MCF 10A (cell line): ENCODE measurements at regions not wholly inside any gene's neighbourhood (a gene's known extent, or its start where the extent isn't known, plus 50 kb on each side); places are given as distances from the start of the nearest gene placed in this dataset.
A peak's percentile ranks its signal among the peaks of the same experiment; 100 is the strongest.

Experiments
- BruUV-seq: library from RNA; stranded (reverse); fragments of 400-500 nt; replicated peaks from 2 replicates; lab custom pipeline; 2021; lab: Mats Ljungman, UMichigan
- CTCF ChIA-PET: fragments of 300-600 bp; sonication (Branson Sonifier 250); formaldehyde crosslinking; extraction: SDS; loops from one replicate; lab custom pipeline; 2021; ENCODE audit warnings: antibody characterized with exemption, inconsistent platforms; lab: Yijun Ruan, JAX
- POLR2A ChIA-PET: fragments of 300-600, 350-650 bp; sonication (Branson Sonifier 250); formaldehyde crosslinking; extraction: SDS; loops from one replicate; lab custom pipeline; 2020; ENCODE audit warnings: antibody characterized with exemption, inconsistent platforms; lab: Yijun Ruan, JAX
- DNase-seq: peaks from one replicate; pipeline ENCODE4 v3.0.0-alpha.2; 2018; ENCODE audit not compliant: unreplicated experiment
- H3K27ac Mint-ChIP-seq: one replicate; pipeline ENCODE4 v1.8.0; 2022; ENCODE audit warnings: mild to moderate bottlenecking, low read depth, mixed read lengths; ENCODE audit not compliant: unreplicated experiment
- H3K27me3 Mint-ChIP-seq: one replicate; pipeline ENCODE4 v1.8.0; 2022; ENCODE audit warnings: mixed read lengths; ENCODE audit not compliant: insufficient read depth, unreplicated experiment
- H3K36me3 Mint-ChIP-seq: one replicate; pipeline ENCODE4 v1.8.0; 2022; ENCODE audit warnings: mild to moderate bottlenecking, moderate library complexity, mixed read lengths; ENCODE audit not compliant: insufficient read depth, unreplicated experiment
- H3K4me1 Mint-ChIP-seq: one replicate; pipeline ENCODE4 v1.8.0; 2022; ENCODE audit warnings: mixed read lengths; ENCODE audit not compliant: insufficient read depth, unreplicated experiment
- H3K4me3 Mint-ChIP-seq: one replicate; pipeline ENCODE4 v1.8.0; 2022; ENCODE audit warnings: mild to moderate bottlenecking, moderate library complexity, mixed read lengths; ENCODE audit not compliant: unreplicated experiment
- H3K9me3 Mint-ChIP-seq: one replicate; pipeline ENCODE4 v1.8.0; 2022; ENCODE audit warnings: mixed read lengths; ENCODE audit not compliant: unreplicated experiment
- CTCF ChIP-seq: fragments of 200-600 bp; IDR thresholded peaks from one replicate; pipeline ENCODE4 v1.8.0; 2022; ENCODE audit warnings: antibody characterized with exemption, mild to moderate bottlenecking; ENCODE audit not compliant: unreplicated experiment
- intact Hi-C: fragments of 100-400 bp; cut with micrococcal nuclease; formaldehyde crosslinking; loops from 2 replicates; pipeline ENCODE4 v1.14.1; 2022

GRCh38 chr6:91140449-91140848 is 553.6 kb upstream of the MAP3K7 start:
- H3K36me3 Mint-ChIP-seq: no peaks in the 10 kb centered on the region

GRCh38 chr6:91137286-91137685 is 550.4 kb upstream of the MAP3K7 start:
- no peak for DNase-seq
- Mint-ChIP-seq H3K4me3 (no peak overlapping the region), H3K9me3 (no peaks in the 10 kb centered on the region), H3K27ac (no peak overlapping the region), H3K4me1 (no peaks in the 10 kb centered on the region), H3K36me3 (no peaks in the 10 kb centered on the region), H3K27me3 (no peaks in the 10 kb centered on the region)
- no TSS peak for BruUV-seq
- POLR2A ChIA-PET: no interaction called here
- CTCF ChIA-PET: interaction anchor here (1.2 kb wide), 1 partner anchor 10 kb away, joined by 5 read pairs; no protein-coding TSS in a partner anchor
- intact Hi-C loops: no loop called here
- no peak for TF ChIP-seq CTCF

More at GRCh38 chr6:91140449-91140848, 553.6 kb upstream of the MAP3K7 start:
- ChIA-PET POLR2A (no interaction called here), CTCF (interaction anchor here (0.6 kb wide), 1 partner anchor 282 kb away, joined by 5 read pairs; no protein-coding TSS in a partner anchor)
- Mint-ChIP-seq H3K27me3 (peaks cover 14% of the 10 kb centered on the region), H3K4me1 (no peaks in the 10 kb centered on the region), H3K9me3 (no peaks in the 10 kb centered on the region), H3K4me3 (no peak overlapping the region), H3K27ac (no peak overlapping the region)
- no TSS peak for BruUV-seq
- DNase-seq: no peak
- no peak for TF ChIP-seq CTCF
- intact Hi-C loops: no loop called here

- TF ChIP-seq CTCF: no peak
- H3K4me3 Mint-ChIP-seq: no peak overlapping the region
- ChIA-PET POLR2A (no interaction called here), CTCF (interaction anchor here (0.8 kb wide), 1 partner anchor 1660 kb away, joined by 3 read pairs; no protein-coding TSS in a partner anchor)
- BruUV-seq: no TSS peak
- no peaks in the 10 kb centered on the region for H3K4me1 Mint-ChIP-seq
- intact Hi-C loops: no loop called here
- no peaks in the 10 kb centered on the region for H3K9me3 Mint-ChIP-seq
- no peak overlapping the region for H3K27ac Mint-ChIP-seq
- H3K27me3 Mint-ChIP-seq: no peaks in the 10 kb centered on the region
- no peak for DNase-seq
- H3K36me3 Mint-ChIP-seq: no peaks in the 10 kb centered on the region
Observed at GRCh38 chr6:91135406-91136103, 548.7 kb upstream of the MAP3K7 start.

GRCh38 chr6:91132461-91132860 is 545.6 kb upstream of the MAP3K7 start:
- no peaks in the 10 kb centered on the region for H3K36me3 Mint-ChIP-seq
- H3K4me3 Mint-ChIP-seq: no peak overlapping the region
- H3K27ac Mint-ChIP-seq: no peak overlapping the region
- BruUV-seq: no TSS peak
- intact Hi-C loops: no loop called here
- CTCF ChIA-PET: no interaction called here
- no peaks in the 10 kb centered on the region for H3K27me3 Mint-ChIP-seq
- no peak for TF ChIP-seq CTCF
- POLR2A ChIA-PET: no interaction called here
- no peaks in the 10 kb centered on the region for H3K9me3 Mint-ChIP-seq
- peak; percentile 64 for DNase-seq
- no peaks in the 10 kb centered on the region for H3K4me1 Mint-ChIP-seq
